ENCODE measurements at regions not wholly inside any gene's neighbourhood (a gene's known extent, or its start where the extent isn't known, plus 50 kb on each side); places are given as distances from the start of the nearest gene placed in this dataset.
A peak's percentile ranks its signal among the peaks of the same experiment; 100 is the strongest.

GRCh38 chr7:18081617-18082016 lies 54.0 kb upstream of the PRPS1L1 start:
- DNase-seq: no peak

- no peak for DNase-seq
Measured at GRCh38 chr7:18082169-18082568, 54.5 kb upstream of the PRPS1L1 start.

DNA sequence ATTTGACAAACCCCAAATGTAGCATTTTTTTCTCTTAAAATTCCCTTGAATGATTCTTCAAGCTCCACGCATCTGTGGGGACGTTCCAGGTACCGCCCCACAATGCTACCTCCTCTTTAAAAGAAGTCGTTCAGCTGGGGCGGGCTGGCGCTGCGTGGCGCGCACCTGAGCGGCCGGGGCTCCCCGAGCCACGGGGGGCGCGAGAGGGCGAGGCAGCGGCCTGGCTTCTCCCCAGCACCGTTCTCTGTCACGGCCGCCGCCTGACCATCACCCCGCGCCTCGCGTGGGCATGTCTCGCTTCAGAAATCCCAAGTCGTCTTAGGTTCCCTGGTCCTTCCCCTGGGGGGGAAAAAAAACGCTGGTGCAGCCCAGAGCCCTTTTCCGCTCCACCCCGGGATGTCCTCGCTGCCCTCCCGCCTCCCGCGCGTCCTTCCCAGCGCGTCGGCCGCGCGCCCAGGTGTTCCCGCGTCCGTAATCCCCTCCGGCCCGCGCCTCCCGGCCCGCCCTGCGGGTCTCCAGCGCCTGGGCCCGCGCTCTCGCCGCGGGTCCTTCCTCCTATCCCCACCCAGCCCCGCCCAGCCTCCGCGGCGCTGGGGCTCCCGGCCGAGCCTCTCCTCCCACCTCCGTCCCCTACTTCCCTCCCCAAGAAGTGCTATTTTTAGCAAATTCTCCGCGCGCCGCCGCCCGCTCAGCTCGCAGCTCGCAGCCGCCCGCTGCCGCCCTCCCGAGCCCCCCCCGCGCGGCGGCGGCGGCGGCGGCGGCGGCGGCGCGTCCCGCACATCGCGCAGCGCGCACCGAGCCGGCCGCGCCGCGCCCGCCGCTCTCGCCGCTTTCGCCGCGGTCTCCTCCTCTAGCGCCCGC lies 58.7 kb upstream of the PRPS1L1 start:
- DNase-seq: peak; percentile 75

DNA sequence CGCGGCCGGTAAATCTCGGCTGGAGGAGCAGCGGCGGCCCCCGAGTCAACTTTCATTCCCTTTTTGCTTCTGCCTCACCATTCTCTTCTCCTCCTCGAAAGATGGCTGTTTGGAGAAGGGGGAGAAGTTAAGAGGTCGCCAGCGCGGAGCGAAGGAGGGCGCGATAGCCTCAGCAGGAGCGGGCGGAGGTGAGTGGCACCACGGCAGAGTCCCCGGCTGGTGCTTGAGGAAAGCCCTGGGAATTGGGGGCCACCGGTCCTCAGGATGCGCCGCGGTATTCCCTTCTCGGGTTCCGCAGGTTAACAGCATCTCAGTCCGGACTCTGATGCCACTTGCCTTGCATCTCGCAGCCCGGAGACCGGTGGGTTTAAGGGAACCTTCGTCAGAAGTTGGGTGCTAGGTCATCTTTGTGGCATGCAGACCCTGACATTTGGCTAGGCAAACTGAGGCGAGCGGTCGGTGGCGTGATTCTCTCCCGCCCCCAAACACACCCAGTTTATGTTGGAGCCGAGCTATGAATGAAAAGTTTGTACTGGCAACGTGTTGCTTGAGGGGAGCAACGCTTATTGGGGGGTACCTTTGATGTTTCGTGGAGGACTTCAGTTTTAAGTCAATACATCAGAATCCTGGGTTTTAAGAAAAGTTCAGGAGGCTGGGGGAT lies 59.5 kb upstream of the PRPS1L1 start:
- DNase-seq: peak; percentile 52

GRCh38 chr7:18087687-18088078 lies 60.0 kb upstream of the PRPS1L1 start:
- peak; percentile 62 for DNase-seq

DNA sequence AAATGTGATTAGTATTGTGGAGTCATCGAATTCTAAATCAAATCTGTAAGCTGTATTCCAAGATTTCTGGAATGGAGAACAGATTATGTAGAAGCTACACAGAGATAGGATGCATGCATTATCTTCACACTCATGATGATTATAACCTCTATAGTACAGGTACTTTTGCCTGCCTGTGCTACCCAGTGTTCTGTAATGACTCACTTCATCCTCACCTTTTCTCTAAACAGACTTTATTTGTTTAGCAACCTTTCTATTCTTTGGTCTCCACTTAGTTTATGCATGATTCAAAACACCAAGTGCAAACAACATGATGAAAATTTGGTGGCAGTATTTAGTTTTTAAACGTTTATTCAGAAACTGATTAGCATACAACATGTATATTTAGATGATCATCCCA lies 68.4 kb upstream of the PRPS1L1 start:
- DNase-seq: peak; percentile 52

DNA sequence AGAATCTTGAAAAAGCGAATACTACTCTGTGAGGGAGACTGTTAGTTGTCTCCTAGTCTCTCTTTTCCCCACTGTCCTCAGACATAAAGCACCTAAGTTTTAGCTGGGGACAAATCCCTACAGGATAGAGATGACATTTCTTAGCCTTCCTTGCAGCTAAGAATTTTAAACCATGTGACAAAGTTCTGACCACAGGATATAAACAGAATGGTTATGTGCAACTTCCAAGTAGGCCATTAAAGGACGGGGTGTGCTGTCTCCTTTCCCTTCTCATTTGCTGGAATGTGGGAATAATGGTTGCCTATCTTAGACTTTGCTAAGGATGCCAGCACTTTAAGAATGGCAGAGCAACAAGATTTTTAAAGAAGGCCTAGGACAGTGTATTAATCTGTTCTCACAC lies 74.9 kb upstream of the PRPS1L1 start:
- DNase-seq: no peak

DNA sequence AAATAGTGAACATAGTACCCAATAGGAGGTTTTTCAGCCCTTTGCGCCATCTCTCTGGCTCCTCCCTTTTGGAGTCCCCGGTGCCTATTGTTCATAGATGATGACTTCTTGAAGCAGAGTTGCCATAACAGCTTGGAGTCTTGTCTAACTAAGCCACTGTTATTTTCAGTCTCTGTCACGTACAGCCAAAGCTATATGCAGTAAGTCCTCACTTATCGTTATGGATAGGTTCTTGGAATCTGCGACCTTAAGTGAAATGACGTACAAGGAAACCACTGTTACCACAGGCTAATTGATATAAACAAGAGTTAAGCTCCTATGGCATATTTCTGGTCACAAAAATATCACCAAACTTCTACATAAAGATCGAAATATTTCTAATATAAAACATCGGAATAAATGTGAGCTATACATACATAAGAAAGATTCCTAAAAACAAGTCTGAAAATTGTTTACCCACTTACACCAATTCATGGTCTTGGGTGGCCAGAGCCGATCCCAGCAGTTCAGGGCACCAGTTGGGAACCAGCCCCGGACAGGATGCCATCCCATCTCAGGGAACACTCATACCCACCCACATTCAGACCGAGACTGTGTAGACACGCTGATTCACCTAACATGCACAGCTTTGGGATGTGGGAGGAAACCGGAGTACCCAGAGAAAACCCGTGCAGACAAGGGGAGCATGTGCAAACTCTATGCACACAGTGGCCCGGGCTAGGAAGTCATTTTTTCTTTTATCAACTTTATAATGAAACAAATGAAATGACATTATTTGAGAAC lies 76.0 kb upstream of the PRPS1L1 start:
- no peak for DNase-seq

DNA sequence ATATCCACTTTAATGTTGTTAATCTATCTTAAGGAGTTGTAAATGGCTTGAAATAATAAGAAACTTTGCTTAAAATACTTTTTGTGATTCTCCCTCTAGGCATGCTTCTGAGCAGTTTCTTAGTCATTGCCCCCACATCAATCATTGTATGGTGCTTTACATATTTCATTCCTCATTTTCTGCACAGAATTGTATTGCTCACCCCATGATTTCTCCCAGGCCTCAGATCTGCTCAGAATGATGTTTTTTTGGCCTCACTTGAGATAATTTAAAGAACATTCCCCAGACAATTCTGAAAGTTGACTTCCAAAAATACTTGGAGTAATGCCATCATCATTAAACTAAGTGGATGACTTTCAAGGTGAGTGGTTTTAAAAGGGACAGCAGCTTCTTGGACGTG lies 82.1 kb upstream of the PRPS1L1 start:
- no peak for DNase-seq

- no peak for DNase-seq
Measured at GRCh38 chr7:18116661-18117060, 89.0 kb upstream of the PRPS1L1 start.

GRCh38 chr7:18117482-18117881 lies 89.8 kb upstream of the PRPS1L1 start:
- DNase-seq: no peak

GRCh38 chr7:18119985-18120384 lies 92.3 kb upstream of the PRPS1L1 start:
- DNase-seq: no peak

DNA sequence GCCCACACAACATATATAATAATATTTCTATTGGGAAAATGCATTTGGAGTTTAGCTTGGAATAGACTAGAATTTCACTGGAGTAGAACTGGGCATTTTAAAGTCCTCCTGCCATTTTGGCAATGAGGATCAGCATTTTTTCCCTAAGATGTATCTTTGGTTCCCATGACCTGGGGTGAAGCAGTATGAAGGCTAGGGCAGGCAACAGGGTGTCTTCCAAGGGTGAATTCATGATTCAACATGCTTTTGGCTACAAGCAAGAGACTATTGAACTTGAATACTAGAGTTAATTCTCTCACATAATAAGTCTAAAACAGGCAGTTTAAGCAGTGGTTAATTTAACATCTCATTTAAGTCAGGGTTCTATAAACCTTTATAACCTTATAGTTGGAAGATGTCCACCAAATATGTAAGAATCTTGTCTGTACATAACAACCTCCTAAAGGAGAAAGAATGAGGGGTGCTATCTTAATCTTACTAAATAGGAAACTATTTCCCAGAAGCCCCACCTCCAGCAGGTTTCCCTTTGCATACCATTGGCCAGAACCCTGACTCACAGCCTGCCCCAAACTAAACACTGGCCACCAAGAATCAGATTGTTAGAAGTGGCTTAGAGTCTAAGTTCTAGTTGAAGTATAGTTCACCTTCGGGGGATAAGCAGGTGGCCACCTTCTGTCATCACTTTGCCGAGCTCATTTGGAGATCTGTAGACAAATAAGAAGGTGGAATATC lies 96.0 kb upstream of the PRPS1L1 start:
- DNase-seq: no peak

DNA sequence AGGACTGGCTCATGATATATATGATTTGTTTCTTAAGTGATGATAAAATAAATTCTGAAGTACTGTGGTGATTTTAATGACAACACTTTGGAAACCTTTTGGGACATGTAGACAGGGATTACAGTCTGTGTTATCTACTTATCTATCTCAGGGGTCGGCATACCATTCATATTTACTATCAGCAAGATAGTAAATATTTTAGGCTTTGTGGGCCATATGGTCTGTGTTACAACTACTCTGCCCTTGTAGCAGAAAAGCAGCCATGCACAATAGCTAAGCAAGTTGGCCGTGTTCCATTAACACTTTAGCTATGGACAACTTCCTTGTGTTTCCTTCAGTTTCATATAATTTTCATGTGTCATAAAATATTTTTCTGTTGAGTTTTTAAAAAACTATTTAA lies 97.8 kb upstream of the PRPS1L1 start:
- no peak for DNase-seq

- no peak for DNase-seq
Measured at GRCh38 chr7:18126281-18126680, 98.6 kb upstream of the PRPS1L1 start.

- DNase-seq: no peak
Measured at GRCh38 chr7:18128846-18129245, 101.2 kb upstream of the PRPS1L1 start.

DNA sequence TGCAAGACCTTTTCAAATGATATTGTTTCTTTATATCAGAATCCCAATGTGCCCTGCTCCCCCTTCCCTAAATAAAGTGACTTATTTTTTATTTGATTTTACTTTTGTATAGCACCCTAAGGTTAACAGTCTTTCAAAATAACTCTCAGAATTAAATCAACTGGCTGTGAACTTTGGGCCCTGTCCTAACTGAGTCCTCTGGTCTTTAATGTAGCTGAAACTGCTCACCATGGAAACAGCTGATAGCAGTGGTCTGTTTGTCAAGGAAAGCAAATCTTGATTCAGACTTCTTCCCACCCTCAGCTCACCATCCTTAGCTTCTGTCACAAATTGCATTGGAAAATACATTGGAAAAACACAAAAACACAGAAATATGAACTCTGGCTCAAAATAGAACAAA lies 105.2 kb upstream of the PRPS1L1 start:
- DNase-seq: no peak

DNA sequence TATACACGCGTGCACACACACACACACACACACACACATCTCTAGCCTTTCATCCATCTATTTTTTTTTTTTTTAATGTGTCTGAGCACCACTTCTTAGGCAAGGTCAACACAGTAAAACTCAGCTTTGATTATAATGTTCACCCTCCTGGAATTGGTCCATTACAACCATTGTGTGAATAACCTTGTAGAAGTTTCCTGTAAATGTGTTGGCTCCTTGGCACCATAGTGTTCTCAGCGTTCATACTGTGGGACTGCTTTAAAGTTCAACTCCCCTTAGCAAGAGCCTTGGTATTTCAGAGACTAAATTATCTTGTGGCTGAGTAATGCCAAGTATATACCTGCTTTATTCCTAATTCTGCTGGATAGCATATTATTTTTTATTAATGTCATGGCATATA lies 106.3 kb upstream of the PRPS1L1 start:
- DNase-seq: no peak

DNA sequence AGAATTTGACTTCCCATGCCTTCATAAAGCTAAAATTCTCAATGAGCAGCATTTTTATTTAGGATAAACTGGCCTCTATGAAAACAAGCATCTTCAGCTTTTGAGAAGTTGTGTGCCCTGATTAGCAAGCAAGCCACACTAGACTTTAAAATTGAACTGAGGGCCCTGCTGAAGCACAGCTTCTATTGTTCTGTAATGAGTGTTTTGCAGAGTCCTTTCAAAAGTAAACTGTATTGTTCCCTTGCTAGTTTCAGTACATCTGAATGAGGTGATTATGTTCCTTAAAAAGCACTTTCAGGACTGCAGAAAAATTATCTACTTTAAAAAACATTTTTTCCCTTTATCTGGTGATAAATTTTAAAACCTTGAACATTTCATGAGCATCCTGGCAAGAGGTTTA lies 113.3 kb upstream of the PRPS1L1 start:
- peak; percentile 27 for DNase-seq

DNA sequence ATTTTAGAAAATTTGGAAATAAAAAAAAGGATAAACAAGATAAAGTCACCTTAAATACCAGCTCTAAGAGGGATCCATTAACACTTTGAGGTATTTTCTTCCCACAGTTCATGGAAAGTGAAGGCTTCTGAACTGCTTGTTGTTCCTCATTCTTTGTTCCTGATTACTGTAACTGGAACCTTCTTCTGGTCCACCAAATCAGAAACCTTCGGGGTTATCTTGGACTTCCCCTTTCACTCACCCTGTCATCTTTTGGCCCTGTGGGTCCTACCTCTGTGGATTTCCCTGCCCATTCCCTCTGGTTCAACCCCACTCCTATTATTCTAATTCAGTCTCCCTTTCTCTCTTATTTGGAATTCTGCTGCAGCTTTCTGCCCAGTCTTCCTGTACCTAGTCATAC lies 116.5 kb upstream of the PRPS1L1 start:
- DNase-seq: no peak

DNA sequence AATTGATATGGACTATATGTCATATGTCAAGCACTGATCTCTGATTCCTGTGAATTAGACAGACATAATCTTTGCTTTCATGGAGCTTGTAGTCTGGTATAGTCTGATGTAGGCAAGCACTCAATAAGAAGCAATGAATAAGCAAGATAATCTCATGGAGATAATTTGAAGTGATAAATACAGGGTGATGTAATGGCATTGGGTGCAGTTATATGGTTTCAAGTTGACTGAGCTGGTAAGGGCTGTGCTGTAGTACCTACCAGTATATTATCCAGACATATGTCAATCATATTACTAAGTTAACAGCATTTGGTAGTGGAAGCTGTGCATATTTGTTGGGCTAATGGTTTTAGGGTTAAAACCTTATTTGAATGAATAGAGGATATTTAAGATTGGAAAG lies 117.5 kb upstream of the PRPS1L1 start:
- no peak for DNase-seq

DNA sequence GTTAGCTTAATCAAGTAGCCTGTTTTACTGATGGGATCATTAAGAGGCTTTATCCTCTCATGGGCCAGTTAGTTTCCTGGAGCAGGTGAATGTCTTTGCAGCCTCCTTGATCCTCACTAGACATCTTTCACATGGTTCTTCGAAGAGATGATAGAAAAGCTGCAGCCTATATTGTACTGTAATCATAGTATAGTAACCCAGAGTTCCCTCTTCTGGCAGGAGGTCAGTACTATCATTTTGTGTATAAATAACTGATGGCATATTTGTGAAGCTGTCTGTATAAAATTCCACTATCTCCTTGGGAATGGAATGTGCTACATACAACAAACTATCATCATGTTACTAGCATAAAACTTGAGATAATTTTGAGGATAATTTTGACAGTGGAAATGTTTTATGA lies 123.8 kb upstream of the PRPS1L1 start:
- no peak for DNase-seq

- no peak for DNase-seq
Measured at GRCh38 chr7:18153183-18153748, 125.6 kb upstream of the PRPS1L1 start.

All from NCI-H345 (cell line).